Small intestine (tissue), 7 donors: ENCODE measurements at regions not wholly inside any gene's neighbourhood (a gene's known extent, or its start where the extent isn't known, plus 50 kb on each side); places are given as distances from the start of the nearest gene placed in this dataset.

ENCODE experiments used
- DNase-seq, 2 donors: peaks; one replicate each; pipeline versions ENCODE4 v3.0.0 to v3.0.0-alpha.2; 2013
- FAIRE-seq: peaks from 2 replicates; lab custom pipeline; 2012; peaks lifted over from hg19 to GRCh38; lab: Jason Lieb, UNC
- H3K27ac ChIP-seq, 3 donors: one replicate each; pipeline ENCODE4 v1.5.1; 2013; ENCODE audit warnings: low read length in 2 of 3, mild to moderate bottlenecking in 2 of 3, control low read depth in 1 of 3, inconsistent platforms in 1 of 3, low read depth in 1 of 3, moderate library complexity in 1 of 3
- H3K27me3 ChIP-seq, 3 donors: one replicate each; pipeline ENCODE4 v1.6.1; 2013; ENCODE audit warnings: low read length in 3 of 3, inconsistent platforms in 1 of 3; ENCODE audit not compliant: control insufficient read depth in 3 of 3, insufficient read depth in 3 of 3
- H3K36me3 ChIP-seq, 3 donors: one replicate each; pipeline ENCODE4 v1.6.1; 2013; ENCODE audit warnings: low read length in 3 of 3, inconsistent platforms in 1 of 3, low read depth in 1 of 3, mild to moderate bottlenecking in 1 of 3, moderate library complexity in 1 of 3; ENCODE audit not compliant: control insufficient read depth in 3 of 3, insufficient read depth in 2 of 3
- H3K4me1 ChIP-seq, 3 donors: one replicate each; pipeline ENCODE4 v1.6.1; 2013; ENCODE audit warnings: low read length in 2 of 3, inconsistent platforms in 1 of 3, low read depth in 1 of 3, mild to moderate bottlenecking in 1 of 3, moderate library complexity in 1 of 3; ENCODE audit not compliant: control insufficient read depth in 3 of 3, insufficient read depth in 2 of 3
- H3K4me3 ChIP-seq, 3 donors: one replicate each; pipeline ENCODE4 v1.5.1; 2013; ENCODE audit warnings: low read length in 3 of 3, control low read depth in 1 of 3, inconsistent platforms in 1 of 3, low read depth in 1 of 3, mild to moderate bottlenecking in 1 of 3, moderate library complexity in 1 of 3
- H3K9me3 ChIP-seq, 2 donors: one replicate each; pipeline ENCODE4 v1.6.1; 2013; ENCODE audit warnings: low read depth in 1 of 2, low read length in 1 of 2; ENCODE audit not compliant: control insufficient read depth in 2 of 2, insufficient read depth in 1 of 2
- WGBS, 3 donors: extraction: QIAGEN DNeasy Blood & Tissue Kit; methylation state at CpG; one replicate each; pipeline ENCODE4 v1.1.7; 2013; 5-methylcytosine and 5-hydroxymethylcytosine counted together
- donor health status: healthy with polysubstance abuse.
- donor health status: control.
- donor health status: control.
- donor health status: Bipolar disorder and iron deficiency.
- donor health status: healthy.

DNA sequence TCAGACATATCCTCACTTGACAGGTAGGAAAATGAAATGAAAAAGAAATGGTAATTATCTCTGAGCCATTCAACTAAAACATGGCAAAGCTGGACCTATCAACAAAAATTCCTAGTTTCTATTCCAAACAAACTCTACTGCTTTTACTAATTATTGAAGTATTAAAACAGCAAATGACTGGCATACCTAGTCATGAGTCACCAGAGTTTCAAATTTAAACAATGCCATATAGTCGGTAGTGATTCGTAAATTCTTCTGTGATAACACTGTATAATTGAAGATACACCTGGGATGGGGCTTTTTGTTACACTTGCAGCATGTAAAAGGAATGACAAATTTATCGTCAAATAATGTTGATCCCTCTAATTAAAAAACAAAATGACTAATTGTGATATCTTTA lies 153.1 kb upstream of the THUMPD2 start:
- Histone ChIP-seq H3K4me1 (peaks cover 0 to 4% (median 0%) of the 10 kb centered on the region in 3 donors), H3K9me3 (peaks cover 0 to 4% of the 10 kb centered on the region in 2 donors), H3K4me3 (no peak overlapping the region), H3K36me3 (no peaks in the 10 kb centered on the region), H3K27ac (no peak overlapping the region), H3K27me3 (no peaks in the 10 kb centered on the region)
- no peak for FAIRE-seq
- DNase-seq, result no peak
- WGBS, 3 donors, result 79 to 90% (median 89%) methylated on average over 3 of the region's 3 CpGs

DNA sequence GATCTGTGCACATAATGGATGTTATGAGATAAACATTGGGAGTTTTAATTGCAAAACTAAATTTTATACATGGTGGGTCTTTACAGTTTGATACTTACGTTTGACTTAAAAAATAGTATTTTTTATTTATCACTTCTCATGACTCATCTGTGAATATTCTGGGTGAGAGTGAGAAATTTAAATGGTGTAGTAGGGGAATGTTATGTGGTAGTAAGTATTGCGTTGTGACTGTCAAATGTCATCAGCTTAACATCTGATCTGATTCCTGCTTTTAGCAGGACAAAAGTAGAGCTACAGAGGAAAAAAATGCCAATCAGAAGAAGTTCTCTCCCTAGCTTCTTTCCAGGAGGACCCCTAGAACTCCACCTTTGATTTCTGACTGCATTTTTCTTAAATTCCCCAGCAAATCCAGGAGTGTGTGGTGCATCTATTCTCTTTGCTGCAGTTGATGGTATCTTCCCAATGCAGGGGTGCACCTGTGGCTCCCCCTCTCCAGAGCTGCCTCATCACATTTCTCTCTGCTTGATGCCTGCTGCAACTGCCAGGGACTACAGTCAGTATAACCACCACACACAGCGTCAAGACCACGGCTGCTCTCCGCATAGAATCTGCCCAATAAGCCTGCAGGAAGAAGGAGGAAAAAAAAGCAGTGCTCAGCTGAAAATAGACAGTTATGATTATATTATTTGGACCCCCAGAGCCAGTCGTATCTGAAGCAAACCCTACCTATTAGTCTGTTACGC lies 151.3 kb upstream of the THUMPD2 start:
- Histone ChIP-seq H3K36me3 (no peaks in the 10 kb centered on the region), H3K27ac (no peak overlapping the region), H3K4me1 (peaks cover 0 to 4% (median 0%) of the 10 kb centered on the region in 3 donors), H3K27me3 (no peaks in the 10 kb centered on the region), H3K4me3 (no peak overlapping the region), H3K9me3 (peaks cover 0 to 4% of the 10 kb centered on the region in 2 donors)
- WGBS, 3 donors, result 83 to 91% (median 89%) methylated on average over 7 of the region's 7 CpGs
- FAIRE-seq (no peak), DNase-seq (no peak)

DNA sequence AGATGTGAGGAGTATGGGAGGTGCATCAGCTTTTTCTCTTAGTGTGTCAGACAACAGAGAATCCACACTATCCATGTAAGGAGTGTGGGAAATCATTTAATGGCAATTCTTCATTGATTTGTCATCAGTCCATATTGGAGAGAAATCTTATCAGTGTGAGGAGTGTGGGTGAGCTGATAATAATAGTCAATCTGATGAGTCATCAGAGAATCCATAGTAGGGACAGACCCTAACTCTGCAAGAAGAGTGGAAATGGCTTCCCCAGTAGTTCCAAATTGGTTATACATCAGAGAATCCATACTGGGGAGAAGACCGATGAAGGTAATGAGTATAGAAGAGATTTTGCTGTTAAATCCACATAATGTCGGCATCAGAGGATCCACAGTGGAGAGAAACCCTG lies 150.5 kb upstream of the THUMPD2 start:
- Histone ChIP-seq H3K27ac (no peak overlapping the region), H3K4me1 (peaks cover 0 to 4% (median 0%) of the 10 kb centered on the region in 3 donors), H3K4me3 (no peak overlapping the region), H3K36me3 (no peaks in the 10 kb centered on the region), H3K27me3 (no peaks in the 10 kb centered on the region), H3K9me3 (peaks cover 0 to 4% of the 10 kb centered on the region in 2 donors)
- FAIRE-seq (no peak), DNase-seq (no peak)
- 76 to 94% (median 83%) methylated on average over 2 of the region's 2 CpGs for WGBS, 3 donors

DNA sequence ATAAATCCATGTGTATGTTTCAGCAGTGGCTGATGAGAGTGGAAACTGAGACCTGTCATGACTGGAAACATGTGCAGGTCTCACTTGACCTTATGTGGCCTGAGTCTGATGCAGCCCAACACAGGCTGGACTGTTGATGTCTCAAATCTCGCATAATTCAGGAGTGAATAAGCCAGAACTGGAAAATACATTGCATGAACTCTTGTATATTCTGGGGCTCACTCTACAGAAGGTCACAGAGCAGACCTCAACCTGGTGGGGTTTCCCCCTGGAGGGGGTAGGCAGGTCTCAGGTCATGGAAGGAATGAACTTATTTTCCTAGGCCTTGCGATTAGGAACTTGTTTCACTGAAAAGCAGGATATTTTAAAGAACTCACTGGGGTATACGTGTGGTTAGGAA lies 146.3 kb upstream of the THUMPD2 start:
- H3K4me1 ChIP-seq, result peaks cover 0 to 4% (median 0%) of the 10 kb centered on the region in 3 donors
- DNase-seq, result no peak
- no peak overlapping the region for H3K4me3 ChIP-seq
- H3K9me3 ChIP-seq, result no peaks in the 10 kb centered on the region
- no peaks in the 10 kb centered on the region for H3K36me3 ChIP-seq
- 89 to 98% (median 94%) methylated on average over 3 of the region's 3 CpGs for WGBS, 3 donors
- H3K27ac ChIP-seq, result no peak overlapping the region
- FAIRE-seq, result no peak
- H3K27me3 ChIP-seq, result no peaks in the 10 kb centered on the region

DNA sequence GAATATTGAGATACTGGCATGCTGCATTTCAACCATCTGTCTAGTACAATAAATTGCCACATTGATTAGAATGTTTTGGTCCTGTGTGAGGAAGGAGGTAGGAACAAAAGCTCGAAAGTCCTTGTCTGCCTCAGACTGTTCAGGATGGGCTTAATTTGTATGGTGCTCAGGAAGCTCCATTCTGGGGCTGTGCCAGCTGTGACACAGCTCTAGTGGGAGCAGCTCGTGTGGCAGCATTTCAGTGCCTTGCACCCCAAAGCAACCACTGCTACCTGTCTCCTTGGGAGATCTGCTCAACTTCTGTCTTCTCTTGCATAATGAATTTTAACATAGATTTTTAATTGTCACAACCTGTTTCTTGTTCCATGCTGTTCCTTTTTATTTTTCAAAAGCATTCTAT lies 144.4 kb upstream of the THUMPD2 start:
- Histone ChIP-seq H3K36me3 (no peaks in the 10 kb centered on the region), H3K4me1 (peaks cover 0 to under 1% (median 0%) of the 10 kb centered on the region in 3 donors), H3K4me3 (no peak overlapping the region), H3K9me3 (no peaks in the 10 kb centered on the region), H3K27me3 (no peaks in the 10 kb centered on the region), H3K27ac (no peak overlapping the region)
- FAIRE-seq (no peak), DNase-seq (no peak)
- 53 to 84% (median 80%) methylated on average over 2 of the region's 2 CpGs for WGBS, 3 donors

DNA sequence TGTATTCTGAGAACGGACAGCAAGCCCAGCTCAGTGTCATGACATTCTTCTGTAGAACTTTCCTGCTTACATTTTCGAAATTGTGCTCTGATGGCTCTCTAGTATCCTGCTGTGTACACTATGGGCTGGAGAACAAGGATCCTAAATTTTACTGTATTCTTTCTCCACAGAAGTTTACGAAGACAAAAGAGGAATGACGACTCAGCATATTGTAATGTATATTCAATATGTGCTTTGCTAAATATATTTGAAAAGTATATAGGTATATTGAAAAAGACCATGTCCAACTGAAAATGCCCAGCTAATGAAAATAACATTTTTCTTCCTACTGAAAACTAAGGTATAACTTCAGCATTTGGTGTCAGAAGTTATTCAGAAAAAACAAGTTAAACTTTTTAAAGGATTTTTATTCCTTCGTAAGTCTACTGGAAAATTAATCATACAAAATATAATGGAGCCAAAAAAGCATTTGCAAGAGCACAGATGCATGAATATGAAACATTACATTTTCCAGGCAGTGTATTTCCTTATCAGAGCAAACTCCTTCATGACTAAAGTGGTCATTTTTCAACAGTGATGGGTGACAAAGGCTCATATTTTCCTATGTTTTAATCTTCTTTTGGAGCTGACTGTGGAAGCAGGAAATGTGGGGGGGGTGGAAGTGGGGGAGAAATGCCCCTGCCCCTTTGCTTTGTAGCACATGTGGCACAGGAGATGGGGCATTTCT lies 143.8 kb upstream of the THUMPD2 start:
- DNase-seq (no peak), FAIRE-seq (no peak)
- Histone ChIP-seq H3K4me1 (no peaks in the 10 kb centered on the region), H3K27ac (no peak overlapping the region), H3K4me3 (no peak overlapping the region), H3K9me3 (no peaks in the 10 kb centered on the region), H3K27me3 (no peaks in the 10 kb centered on the region), H3K36me3 (no peaks in the 10 kb centered on the region)
- 84 to 94% (median 84%) methylated on average over 5 of the region's 5 CpGs for WGBS, 3 donors

DNA sequence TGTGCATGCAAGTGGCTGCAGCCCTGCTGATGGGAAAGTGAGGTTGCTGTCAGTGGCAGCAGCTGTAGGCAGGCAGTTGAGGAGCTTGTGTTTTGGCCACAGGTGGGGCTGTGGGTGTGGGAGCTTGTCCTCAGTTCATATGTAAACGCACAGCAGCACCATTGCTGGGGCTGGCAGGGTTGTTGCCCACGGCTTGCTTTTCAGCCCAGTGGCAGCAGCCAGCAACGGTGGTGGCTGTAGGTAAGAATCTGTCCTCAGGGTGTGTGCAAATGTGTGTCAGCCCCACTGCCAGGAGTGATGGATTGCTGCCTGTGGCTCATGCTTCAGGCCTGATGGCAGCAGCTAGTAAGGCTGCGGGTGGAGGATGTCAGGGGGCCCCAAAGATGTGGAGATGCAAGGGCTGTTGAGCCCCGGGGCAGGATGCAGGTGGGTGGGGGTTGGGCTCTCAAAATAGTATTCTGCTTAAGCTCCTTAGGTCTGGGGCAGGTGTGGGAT lies 141.3 kb upstream of the THUMPD2 start:
- H3K9me3 ChIP-seq, result no peaks in the 10 kb centered on the region
- H3K4me1 ChIP-seq, result no peaks in the 10 kb centered on the region
- DNase-seq (no peak), FAIRE-seq (no peak)
- H3K4me3 ChIP-seq, result no peak overlapping the region
- no peak overlapping the region for H3K27ac ChIP-seq
- H3K36me3 ChIP-seq, result no peaks in the 10 kb centered on the region
- 59 to 73% (median 67%) methylated on average over 5 of the region's 5 CpGs for WGBS, 3 donors
- no peaks in the 10 kb centered on the region for H3K27me3 ChIP-seq

DNA sequence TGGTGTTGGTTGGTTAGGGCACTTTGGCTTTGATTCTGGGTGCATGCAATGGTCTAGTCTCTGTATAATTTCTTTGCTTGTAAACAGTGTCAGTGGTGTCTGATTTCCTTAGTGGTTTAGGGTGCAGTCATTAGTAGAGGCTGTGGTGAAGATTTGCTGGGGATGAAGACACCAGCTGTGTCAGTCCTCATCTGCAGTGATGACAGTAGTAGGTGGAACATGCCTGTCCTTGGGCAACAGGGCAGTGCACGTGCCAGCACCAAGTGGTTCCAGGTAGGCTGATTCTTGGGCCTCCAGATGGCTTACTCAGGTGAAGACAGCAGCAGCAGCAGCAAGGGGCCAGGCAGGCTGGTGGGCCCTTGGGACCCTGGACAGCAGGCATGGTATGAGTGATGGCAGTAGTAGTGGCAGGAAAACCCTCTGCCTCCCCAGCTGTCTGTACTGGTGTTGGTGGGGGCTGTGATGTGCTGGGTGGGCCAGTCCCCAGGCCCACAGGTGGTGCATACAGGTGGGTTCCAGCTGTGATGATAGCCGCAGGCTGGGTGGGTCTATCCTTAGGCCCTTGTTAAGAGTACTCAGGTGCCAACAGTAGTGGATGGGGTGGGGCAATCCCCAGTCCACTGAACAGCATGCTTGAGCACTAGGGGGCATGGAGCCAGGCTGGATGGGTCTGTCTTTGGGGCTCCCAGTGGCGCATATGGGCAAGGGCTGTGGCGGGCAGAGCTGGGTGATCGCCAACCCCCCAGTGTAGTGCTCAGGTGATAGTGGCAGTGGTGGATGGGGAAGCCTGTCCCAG lies 140.7 kb upstream of the THUMPD2 start:
- 76 to 98% (median 86%) methylated on average over 5 of the region's 5 CpGs for WGBS, 3 donors
- Histone ChIP-seq H3K4me3 (no peak overlapping the region), H3K36me3 (no peaks in the 10 kb centered on the region), H3K27ac (no peak overlapping the region), H3K9me3 (no peaks in the 10 kb centered on the region), H3K4me1 (no peaks in the 10 kb centered on the region), H3K27me3 (no peaks in the 10 kb centered on the region)
- FAIRE-seq, result no peak
- DNase-seq, result no peak
